IMR-90 (cell line): ENCODE measurements at regions not wholly inside any gene's neighbourhood (a gene's known extent, or its start where the extent isn't known, plus 50 kb on each side); places are given as distances from the start of the nearest gene placed in this dataset.

ENCODE experiments used
- ATAC-seq: fragments of 200-7000 bp; cut with Tn5 transposase; 2 replicates; pipeline ENCODE4 v1.9.1; 2020; ENCODE audit warnings: low read depth, mild to moderate bottlenecking, moderate library complexity
- BruUV-seq: library from RNA; stranded (reverse); fragments of 400-500 nt; replicated peaks from 2 replicates; lab custom pipeline; 2021; lab: Mats Ljungman, UMichigan
- CTCF ChIA-PET: fragments of 300-600 bp; formaldehyde crosslinking; extraction: SDS; loops from one replicate; lab custom pipeline; 2021; ENCODE audit warnings: antibody characterized with exemption; lab: Yijun Ruan, JAX
- POLR2A ChIA-PET: fragments of 300-600 bp; sonication (Branson Sonifier 250); formaldehyde crosslinking; loops from one replicate; lab custom pipeline; 2022; ENCODE audit warnings: antibody characterized with exemption; ENCODE audit not compliant: unreplicated experiment; lab: Charles Lee
- DNase-seq: peaks from one replicate; pipeline ENCODE4 v3.0.0; 2013
- H2AFZ ChIP-seq: replicated peaks from 2 replicates; pipeline ENCODE3; 2013; ENCODE audit warnings: low read length, mild to moderate bottlenecking; ENCODE audit not compliant: poor library complexity
- H2AK5ac ChIP-seq: 2 replicates; pipeline ENCODE4 v1.6.1; 2013; ENCODE audit warnings: low read depth, low read length, inconsistent platforms
- H2AK9ac ChIP-seq: replicated peaks from 2 replicates; pipeline ENCODE3; 2013; ENCODE audit warnings: mild to moderate bottlenecking, low read depth, low read length, moderate library complexity; ENCODE audit not compliant: poor library complexity
- H2BK120ac ChIP-seq: 2 replicates; pipeline ENCODE4 v1.6.1; 2013; ENCODE audit warnings: low read depth, low read length, inconsistent platforms
- H2BK15ac ChIP-seq: 3 replicates; pipeline ENCODE4 v1.6.1; 2013; ENCODE audit warnings: low read depth, low read length, inconsistent platforms
- H2BK20ac ChIP-seq: 2 replicates; pipeline ENCODE4 v1.6.1; 2013; ENCODE audit warnings: low read depth, mild to moderate bottlenecking, inconsistent platforms, low read length, moderate library complexity
- H2BK5ac ChIP-seq: 2 replicates; pipeline ENCODE4 v1.6.1; 2013; ENCODE audit warnings: mild to moderate bottlenecking, low read depth, low read length, inconsistent platforms; ENCODE audit not compliant: poor library complexity, severe bottlenecking
- H3K14ac ChIP-seq: replicated peaks from 2 replicates; pipeline ENCODE4 v1.6.1; 2013; ENCODE audit warnings: low read depth, low read length, inconsistent platforms
- H3K18ac ChIP-seq: 2 replicates; pipeline ENCODE4 v1.6.1; 2013; ENCODE audit warnings: low read depth, low read length, control low read depth
- H3K23ac ChIP-seq: 2 replicates; pipeline ENCODE4 v1.6.1; 2013; ENCODE audit warnings: low read depth, low read length, inconsistent platforms
- H3K27ac ChIP-seq: 2 replicates; pipeline ENCODE4 v1.5.1; 2013; ENCODE audit warnings: mild to moderate bottlenecking, control low read depth, low read length; ENCODE audit not compliant: insufficient read depth
- H3K27me3 ChIP-seq: 2 replicates; pipeline ENCODE4 v1.6.1; 2013; ENCODE audit warnings: low read length; ENCODE audit not compliant: control insufficient read depth, insufficient read depth
- H3K36me3 ChIP-seq: 2 replicates; pipeline ENCODE4 v1.6.1; 2013; ENCODE audit warnings: low read length, mixed read lengths; ENCODE audit not compliant: control insufficient read depth, insufficient read depth
- H3K4ac ChIP-seq: 2 replicates; pipeline ENCODE4 v1.6.1; 2013; ENCODE audit warnings: low read depth, low read length, inconsistent platforms
- H3K4me1 ChIP-seq: 2 replicates; pipeline ENCODE4 v1.6.1; 2013; ENCODE audit warnings: low read length, mixed read lengths; ENCODE audit not compliant: control insufficient read depth, insufficient read depth
- H3K4me2 ChIP-seq: 2 replicates; pipeline ENCODE4 v1.6.1; 2013; ENCODE audit warnings: low read depth, mild to moderate bottlenecking, control low read depth, low read length, moderate library complexity
- H3K4me3 ChIP-seq: 2 replicates; pipeline ENCODE4 v1.5.1; 2013; ENCODE audit warnings: low read depth, mild to moderate bottlenecking, control low read depth, low read length, moderate library complexity; ENCODE audit not compliant: insufficient read depth
- H3K56ac ChIP-seq: 2 replicates; pipeline ENCODE4 v1.6.1; 2013; ENCODE audit warnings: low read length, inconsistent platforms; ENCODE audit not compliant: insufficient read depth; ENCODE audit errors: extremely low read depth
- H3K79me1 ChIP-seq, 2 experiments: 2 replicates each; pipeline ENCODE4 v1.6.1; 2013; ENCODE audit warnings: low read length in 2 of 2, inconsistent platforms in 1 of 2, low read depth in 1 of 2
- H3K9ac ChIP-seq: 2 replicates; pipeline ENCODE4 v1.6.1; 2013; ENCODE audit warnings: low read depth, low read length, control low read depth
- H3K9me1 ChIP-seq: 2 replicates; pipeline ENCODE4 v1.6.1; 2013; ENCODE audit warnings: low read length, inconsistent platforms; ENCODE audit not compliant: insufficient read depth
- H3K9me3 ChIP-seq: 2 replicates; pipeline ENCODE4 v1.6.1; 2013; ENCODE audit warnings: low read length; ENCODE audit not compliant: control insufficient read depth, insufficient read depth
- H4K20me1 ChIP-seq: 2 replicates; pipeline ENCODE4 v1.6.1; 2013; ENCODE audit warnings: low read length, inconsistent platforms; ENCODE audit not compliant: insufficient read depth
- H4K5ac ChIP-seq: 2 replicates; pipeline ENCODE4 v1.6.1; 2013; ENCODE audit warnings: mild to moderate bottlenecking, low read depth, low read length, control low read depth
- H4K8ac ChIP-seq, 2 experiments: 2 replicates each; pipeline ENCODE4 v1.6.1; 2013; ENCODE audit warnings: low read depth in 2 of 2, low read length in 2 of 2, control low read depth in 1 of 2, inconsistent platforms in 1 of 2
- H4K91ac ChIP-seq: 2 replicates; pipeline ENCODE4 v1.6.1; 2013; ENCODE audit warnings: low read depth, low read length, inconsistent platforms; ENCODE audit not compliant: insufficient read depth
- BHLHE40 ChIP-seq: fragments of 150-350 bp; IDR thresholded peaks from 2 replicates; pipeline ENCODE4 v1.6.1; 2016; ENCODE audit warnings: mild to moderate bottlenecking, low read depth, low read length
- CEBPB ChIP-seq: IDR thresholded peaks from 2 replicates; pipeline ENCODE4 v1.6.1; 2012; ENCODE audit warnings: low read depth, low read length, improper control_type of control experiment
- CHD1 ChIP-seq: IDR thresholded peaks from 2 replicates; pipeline ENCODE4 v1.6.1; 2012; ENCODE audit warnings: low read depth, low read length, improper control_type of control experiment
- FOS ChIP-seq: fragments of 150-350 bp; IDR thresholded peaks from 2 replicates; pipeline ENCODE4 v1.6.1; 2016; ENCODE audit warnings: low read depth, low read length
- MAFK ChIP-seq: IDR thresholded peaks from 2 replicates; pipeline ENCODE4 v1.6.1; 2012; ENCODE audit warnings: low read depth, low read length, improper control_type of control experiment
- MXI1 ChIP-seq: IDR thresholded peaks from 2 replicates; pipeline ENCODE4 v1.6.1; 2012; ENCODE audit warnings: low read depth, mild to moderate bottlenecking, low read length, moderate library complexity, borderline replicate concordance
- NFE2L2 ChIP-seq: fragments of 150-350 bp; IDR thresholded peaks from 2 replicates; pipeline ENCODE4 v1.6.1; 2016; ENCODE audit warnings: low read depth, mild to moderate bottlenecking, low read length
- POLR2A ChIP-seq: IDR thresholded peaks from 2 replicates; pipeline ENCODE4 v1.6.1; 2012; ENCODE audit warnings: mild to moderate bottlenecking, low read depth, low read length
- RFX5 ChIP-seq: IDR thresholded peaks from 2 replicates; pipeline ENCODE4 v1.8.0; 2012; ENCODE audit warnings: low read depth, mild to moderate bottlenecking, low read length, moderate library complexity
- SMC3 ChIP-seq: fragments of 150-350 bp; IDR thresholded peaks from 2 replicates; pipeline ENCODE4 v1.6.1; 2016; ENCODE audit warnings: low read depth, mild to moderate bottlenecking, antibody characterized with exemption, low read length, moderate library complexity
- USF2 ChIP-seq: fragments of 150-350 bp; IDR thresholded peaks from 2 replicates; pipeline ENCODE4 v1.6.1; 2017; ENCODE audit warnings: mild to moderate bottlenecking, antibody characterized with exemption, low read length, low read depth
- WGBS, 2 experiments: methylation state at CpG; one replicate each; pipeline versions ENCODE4 v1.1.5 to v1.1.7; 2013; ENCODE audit warnings: missing lambda C conversion rate in 2 of 2; ENCODE audit not compliant: insufficient read length in 1 of 2; ENCODE audit errors: extremely low coverage in 2 of 2; 5-methylcytosine and 5-hydroxymethylcytosine counted together
- dilution Hi-C: fragments of 300-500 bp; cut with HindIII; formaldehyde crosslinking; loops from one replicate; pipeline ENCODE4 v1.14.3; 2018; ENCODE audit warnings: low sequenced_read_pairs; ENCODE audit not compliant: unreplicated experiment
- in situ Hi-C: fragments of 300-500 bp; cut with MboI; formaldehyde crosslinking; loops from 3 replicates; pipeline ENCODE4 v1.14.3; 2019; ENCODE audit warnings: low sequenced_read_pairs, inconsistent platforms, mixed read lengths
- intact Hi-C: fragments of 100-400 bp; cut with micrococcal nuclease; formaldehyde crosslinking; loops from 2 replicates; pipeline ENCODE4 v1.10.0; 2022

GRCh38 chr6:113466526-113466925 is 390.6 kb upstream of the MARCKS start:
- TF ChIP-seq NFE2L2 (no peak), RFX5 (no peak), CEBPB (no peak), SMC3 (no peak), POLR2A (no peak), CHD1 (no peak), MAFK (no peak), MXI1 (no peak), FOS (no peak), BHLHE40 (no peak), USF2 (no peak)
- dilution Hi-C loops = no loop called here
- CTCF ChIA-PET = interaction anchor here (0.6 to 0.9 kb wide), 2 partner anchors 33 to 48 kb away, joined by 3 to 6 read pairs; no protein-coding TSS in a partner anchor

More at GRCh38 chr6:113466526-113466925, 390.6 kb upstream of the MARCKS start:
- Histone ChIP-seq H3K27me3 (no peaks in the 10 kb centered on the region), H3K36me3 (no peaks in the 10 kb centered on the region), H3K18ac (no peak overlapping the region), H2AK5ac (no peak overlapping the region), H3K56ac (no peak overlapping the region), H2BK5ac (no peak overlapping the region), H2AFZ (no peak overlapping the region), H4K8ac (no peak overlapping the region), H3K4me1 (peaks cover 4% of the 10 kb centered on the region; the same call in 1 of the 2 replicates), H3K79me1 (no peaks in the 10 kb centered on the region), H4K91ac (no peak overlapping the region), H3K9ac (no peak overlapping the region), H3K4me3 (no peak overlapping the region), H4K20me1 (no peaks in the 10 kb centered on the region), H3K14ac (no peak overlapping the region), H2BK15ac (no peak overlapping the region; the same call in 2 of the 3 replicates), H3K9me3 (no peaks in the 10 kb centered on the region), H2BK120ac (no peak overlapping the region), H3K23ac (no peak overlapping the region), H3K9me1 (peaks cover 7% of the 10 kb centered on the region; the same call in 1 of the 2 replicates), H4K5ac (no peak overlapping the region), H3K4ac (no peak overlapping the region), H2BK20ac (no peak overlapping the region), H3K27ac (no peak overlapping the region), H3K4me2 (no peak overlapping the region), H2AK9ac (no peak overlapping the region)
- no TSS peak for BruUV-seq
- no peak for ATAC-seq
- intact Hi-C loops (no loop called here), in situ Hi-C loops (no loop called here)
- POLR2A ChIA-PET = no interaction called here
- no peak for DNase-seq
- 100% methylated on average over 1 of the region's 4 CpGs; no CpG with 5 or more reads in 1 of the 2 experiments for WGBS, 2 experiments
